GM06990 (cell line): ENCODE measurements at regions not wholly inside any gene's neighbourhood (a gene's known extent, or its start where the extent isn't known, plus 50 kb on each side); places are given as distances from the start of the nearest gene placed in this dataset.

Experiments
- DNase-seq: peaks from one replicate; pipeline ENCODE4 v3.0.0-alpha.2; 2011; ENCODE audit not compliant: insufficient read length; ENCODE audit errors: extremely low read depth
- H3K27me3 ChIP-seq: replicated peaks from 2 replicates; pipeline ENCODE4 v1.6.0; 2011; ENCODE audit warnings: low read length; ENCODE audit not compliant: control insufficient read depth, insufficient read depth
- H3K36me3 ChIP-seq: 2 replicates; pipeline ENCODE4 v1.5.1; 2011; ENCODE audit warnings: low read length; ENCODE audit not compliant: control insufficient read depth, insufficient read depth
- H3K4me3 ChIP-seq: replicated peaks from 2 replicates; pipeline ENCODE4 v1.5.1; 2011; ENCODE audit warnings: low read depth, mild to moderate bottlenecking, control low read depth, low read length
- TF ChIP-seq, protein P1 (sequence below): IDR thresholded peaks from 2 replicates; pipeline ENCODE4 v1.5.1; 2011; ENCODE audit warnings: low read length, control low read depth, mild to moderate bottlenecking, inconsistent platforms; ENCODE audit not compliant: insufficient read depth, poor library complexity, severe bottlenecking

DNA sequence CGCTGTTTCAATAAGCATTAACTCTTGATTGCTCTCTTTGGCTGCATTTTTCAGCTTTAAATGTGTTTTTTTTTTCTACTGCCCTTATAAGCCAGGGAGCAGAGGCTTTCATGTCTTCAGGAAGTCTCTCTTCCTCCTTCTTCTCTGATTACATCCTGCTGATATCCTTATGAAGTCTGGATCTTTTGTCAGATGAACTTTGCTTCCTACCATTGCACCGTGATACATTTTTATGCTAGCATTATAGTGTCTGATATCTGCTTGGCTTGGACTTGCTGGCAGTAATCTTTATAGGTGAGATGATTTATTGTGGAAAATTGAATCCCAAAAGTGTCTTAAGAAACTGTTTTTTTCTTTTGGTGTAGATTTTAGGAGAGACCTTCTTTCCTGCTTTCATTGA lies 160.4 kb upstream of the CFAP20DC start:
- TF ChIP-seq, protein P1, sequence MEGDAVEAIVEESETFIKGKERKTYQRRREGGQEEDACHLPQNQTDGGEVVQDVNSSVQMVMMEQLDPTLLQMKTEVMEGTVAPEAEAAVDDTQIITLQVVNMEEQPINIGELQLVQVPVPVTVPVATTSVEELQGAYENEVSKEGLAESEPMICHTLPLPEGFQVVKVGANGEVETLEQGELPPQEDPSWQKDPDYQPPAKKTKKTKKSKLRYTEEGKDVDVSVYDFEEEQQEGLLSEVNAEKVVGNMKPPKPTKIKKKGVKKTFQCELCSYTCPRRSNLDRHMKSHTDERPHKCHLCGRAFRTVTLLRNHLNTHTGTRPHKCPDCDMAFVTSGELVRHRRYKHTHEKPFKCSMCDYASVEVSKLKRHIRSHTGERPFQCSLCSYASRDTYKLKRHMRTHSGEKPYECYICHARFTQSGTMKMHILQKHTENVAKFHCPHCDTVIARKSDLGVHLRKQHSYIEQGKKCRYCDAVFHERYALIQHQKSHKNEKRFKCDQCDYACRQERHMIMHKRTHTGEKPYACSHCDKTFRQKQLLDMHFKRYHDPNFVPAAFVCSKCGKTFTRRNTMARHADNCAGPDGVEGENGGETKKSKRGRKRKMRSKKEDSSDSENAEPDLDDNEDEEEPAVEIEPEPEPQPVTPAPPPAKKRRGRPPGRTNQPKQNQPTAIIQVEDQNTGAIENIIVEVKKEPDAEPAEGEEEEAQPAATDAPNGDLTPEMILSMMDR: no peak

DNA sequence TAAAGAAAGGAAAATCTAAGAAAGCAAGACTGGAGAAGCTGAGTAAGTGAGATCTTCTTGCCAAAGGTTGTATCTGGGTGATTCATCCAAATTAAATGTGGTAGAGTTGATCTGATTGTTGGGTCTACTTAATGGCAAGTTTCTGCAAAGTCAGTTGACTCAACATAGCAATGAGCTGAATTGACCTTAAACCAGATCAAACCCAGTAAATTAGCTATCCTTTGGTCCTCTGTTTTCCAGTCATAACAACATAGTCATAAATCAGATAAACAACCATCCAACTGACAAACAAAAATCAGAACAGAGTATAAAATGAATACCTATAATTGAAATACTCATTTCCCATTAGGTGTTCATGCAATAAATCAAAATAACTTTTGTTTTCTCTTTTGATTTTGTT lies 142.6 kb upstream of the CFAP20DC start:
- H3K4me3 ChIP-seq: no peak overlapping the region
- no peak for DNase-seq

More for the DNA sequence above, 160.4 kb upstream of the CFAP20DC start:
- DNase-seq: no peak
- Histone ChIP-seq H3K4me3 (no peak overlapping the region), H3K27me3 (no peaks in the 10 kb centered on the region; the same call in 1 of the 2 replicates), H3K36me3 (no peaks in the 10 kb centered on the region)

DNA sequence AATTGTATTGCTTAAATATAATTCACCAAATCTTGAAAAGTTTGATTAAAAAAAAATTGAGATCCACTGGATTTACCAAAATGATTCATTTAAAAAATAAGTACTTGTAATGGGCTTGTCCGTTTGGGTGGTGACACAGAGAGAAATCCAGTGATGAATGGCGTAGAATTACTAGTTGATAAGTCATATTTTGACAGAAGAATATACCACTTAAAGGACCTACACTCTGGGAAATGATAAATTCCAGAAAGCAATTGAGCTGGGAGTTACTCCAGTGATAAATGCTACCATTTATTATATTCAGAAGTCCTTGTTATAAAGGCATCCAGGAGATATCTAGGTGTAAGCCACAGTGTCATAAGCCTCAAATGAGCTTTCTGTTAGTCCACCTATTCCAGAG lies 141.8 kb upstream of the CFAP20DC start:
- no peaks in the 10 kb centered on the region for H3K27me3 ChIP-seq
- no peak for DNase-seq
- no peaks in the 10 kb centered on the region for H3K36me3 ChIP-seq
- no peak overlapping the region for H3K4me3 ChIP-seq
- TF ChIP-seq, protein P1: no peak

More for the DNA sequence above, 142.6 kb upstream of the CFAP20DC start:
- TF ChIP-seq, protein P1: no peak
- H3K36me3 ChIP-seq: no peaks in the 10 kb centered on the region
- H3K27me3 ChIP-seq: no peaks in the 10 kb centered on the region

DNA sequence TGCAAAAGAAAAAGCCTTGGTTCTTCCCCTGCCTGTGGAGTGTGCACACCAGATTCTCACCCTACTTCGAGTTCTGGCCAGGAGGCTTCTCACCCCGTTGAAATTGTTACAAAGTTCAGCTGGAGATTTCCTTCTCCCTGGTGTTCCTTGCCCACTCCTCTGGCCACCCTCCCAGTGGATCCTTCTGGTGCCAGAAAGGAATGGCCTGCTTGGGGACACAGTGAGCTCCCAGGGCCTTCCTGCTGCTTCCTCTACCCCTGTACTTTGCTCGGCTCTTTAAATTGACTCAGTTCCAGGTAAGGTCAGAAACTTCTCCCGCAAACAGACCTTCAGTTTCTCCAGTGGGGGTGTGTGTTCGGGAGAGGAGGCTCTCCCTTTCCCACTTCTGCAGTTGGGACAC lies 140.1 kb upstream of the CFAP20DC start:
- Histone ChIP-seq H3K27me3 (no peaks in the 10 kb centered on the region), H3K4me3 (no peak overlapping the region), H3K36me3 (no peaks in the 10 kb centered on the region)
- DNase-seq: no peak
- TF ChIP-seq, protein P1: no peak

DNA sequence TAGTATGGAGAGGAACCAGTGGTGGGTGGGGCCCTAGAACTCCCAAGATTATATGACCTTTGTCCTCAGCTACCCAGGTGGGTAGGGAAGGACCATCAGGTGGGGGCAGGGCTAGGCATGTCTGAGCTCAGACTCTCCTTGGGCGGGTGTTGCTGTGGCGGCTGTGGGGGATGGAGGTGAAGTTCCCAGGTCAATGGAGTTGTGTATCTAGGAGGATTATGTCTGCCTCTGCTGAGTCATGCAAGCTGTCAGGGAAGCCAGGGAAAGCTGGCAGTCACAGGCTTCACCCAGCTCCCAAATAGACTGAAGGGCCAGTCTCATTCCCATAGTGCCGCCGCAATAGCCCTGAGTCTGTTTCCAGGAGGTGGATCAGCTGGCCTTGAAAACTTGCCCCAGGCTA lies 139.7 kb upstream of the CFAP20DC start:
- Histone ChIP-seq H3K36me3 (no peaks in the 10 kb centered on the region), H3K27me3 (no peaks in the 10 kb centered on the region), H3K4me3 (no peak overlapping the region)
- TF ChIP-seq, protein P1: no peak
- no peak for DNase-seq

DNA sequence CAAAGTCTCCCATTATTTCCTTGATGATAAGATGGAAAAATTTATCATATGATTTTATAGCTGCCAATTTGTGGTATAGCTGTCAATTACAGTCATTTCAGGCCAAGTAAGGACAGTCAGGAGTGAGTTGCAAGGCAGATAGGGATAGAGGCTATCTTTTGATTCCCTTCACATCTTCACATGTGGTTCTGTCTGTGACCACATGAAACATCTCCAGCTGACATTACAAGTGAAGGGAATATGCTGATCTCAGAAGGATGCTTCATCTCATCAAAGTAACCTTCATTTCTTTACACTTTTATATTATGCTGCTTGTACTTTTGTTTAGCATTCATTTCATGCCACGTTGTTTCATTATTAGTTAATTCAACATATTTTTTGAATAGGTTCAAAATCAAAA lies 136.9 kb upstream of the CFAP20DC start:
- H3K36me3 ChIP-seq: no peaks in the 10 kb centered on the region
- H3K27me3 ChIP-seq: no peaks in the 10 kb centered on the region
- TF ChIP-seq, protein P1: no peak
- no peak overlapping the region for H3K4me3 ChIP-seq
- no peak for DNase-seq
